SH-SY5Y (cell line): ENCODE measurements at regions not wholly inside any gene's neighbourhood (a gene's known extent, or its start where the extent isn't known, plus 50 kb on each side); places are given as distances from the start of the nearest gene placed in this dataset.

Experiments used
- GATA2 ChIP-seq: IDR thresholded peaks from 2 replicates; pipeline ENCODE4 v1.6.1; 2011; ENCODE audit warnings: mild to moderate bottlenecking, low read depth, low read length
- GATA3 ChIP-seq: IDR thresholded peaks from 2 replicates; pipeline ENCODE4 v1.6.1; 2011; ENCODE audit warnings: low read depth, mild to moderate bottlenecking, low read length, moderate library complexity

DNA sequence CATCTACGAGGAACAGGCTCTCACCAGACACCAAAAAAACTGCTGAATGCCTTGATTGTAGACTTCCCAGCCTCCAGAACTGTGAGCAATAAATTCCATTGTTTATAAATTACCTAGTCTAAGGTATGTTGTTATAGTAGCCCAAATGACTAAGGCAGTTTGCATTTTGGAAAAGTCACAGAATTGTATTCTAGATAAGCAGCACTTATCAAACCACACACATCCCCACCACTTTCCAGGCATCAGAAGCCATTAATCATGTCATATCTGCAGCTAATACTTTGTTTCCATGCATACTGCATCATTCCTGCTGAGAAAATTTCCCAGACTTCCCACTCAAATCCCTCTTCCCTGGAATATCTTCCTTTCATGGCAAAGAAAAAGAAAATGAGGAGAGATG lies 187.2 kb downstream of the INO80D start:
- no peak for TF ChIP-seq GATA2
- no peak for TF ChIP-seq GATA3
